GM12864 (cell line): ENCODE measurements at regions not wholly inside any gene's neighbourhood (a gene's known extent, or its start where the extent isn't known, plus 50 kb on each side); places are given as distances from the start of the nearest gene placed in this dataset.

Source experiments
- DNase-seq: peaks from one replicate; pipeline ENCODE4 v3.0.0-alpha.2; 2011; ENCODE audit warnings: low read depth
- H3K4me3 ChIP-seq: 2 replicates; pipeline ENCODE4 v1.5.1; 2011; ENCODE audit warnings: mild to moderate bottlenecking, low read depth, low read length, control low read depth
- CTCF ChIP-seq: IDR thresholded peaks from 2 replicates; pipeline ENCODE4 v1.5.1; 2011; ENCODE audit warnings: low read depth, mild to moderate bottlenecking, moderate library complexity, low read length, control low read depth, inconsistent platforms; ENCODE audit errors: missing control alignments

- DNase-seq: no peak
- no peak for TF ChIP-seq CTCF
- H3K4me3 ChIP-seq: no peak overlapping the region
These were observed 612.0 kb downstream of the PCDH18 start for GRCh38 chr4:136920092-136920881.

GRCh38 chr4:136918772-136919171, 613.5 kb downstream of the PCDH18 start:
- no peak overlapping the region for H3K4me3 ChIP-seq
- TF ChIP-seq CTCF: no peak
- DNase-seq: no peak

GRCh38 chr4:136917312-136918110, 614.8 kb downstream of the PCDH18 start:
- H3K4me3 ChIP-seq: no peak overlapping the region
- TF ChIP-seq CTCF: no peak
- no peak for DNase-seq

GRCh38 chr4:136909626-136910025, 622.7 kb downstream of the PCDH18 start:
- no peak for DNase-seq
- H3K4me3 ChIP-seq: no peak overlapping the region
- no peak for TF ChIP-seq CTCF

GRCh38 chr4:136908122-136908521, 624.2 kb downstream of the PCDH18 start:
- no peak for DNase-seq

GRCh38 chr4:136900696-136901095, 631.6 kb downstream of the PCDH18 start:
- DNase-seq: no peak
- H3K4me3 ChIP-seq: no peak overlapping the region
- TF ChIP-seq CTCF: no peak

More at GRCh38 chr4:136908122-136908521, 624.2 kb downstream of the PCDH18 start:
- no peak for TF ChIP-seq CTCF
- no peak overlapping the region for H3K4me3 ChIP-seq
